DMS153 treated with DMSO at 0.1 percent for 48 hours (cell line): ENCODE measurements at regions not wholly inside any gene's neighbourhood (a gene's known extent, or its start where the extent isn't known, plus 50 kb on each side); places are given as distances from the start of the nearest gene placed in this dataset.

Source experiments
- DNase-seq: peaks from one replicate; lab custom pipeline; 2025; ENCODE audit not compliant: unreplicated experiment; lab: John Stamatoyannopoulos, UW

DNA sequence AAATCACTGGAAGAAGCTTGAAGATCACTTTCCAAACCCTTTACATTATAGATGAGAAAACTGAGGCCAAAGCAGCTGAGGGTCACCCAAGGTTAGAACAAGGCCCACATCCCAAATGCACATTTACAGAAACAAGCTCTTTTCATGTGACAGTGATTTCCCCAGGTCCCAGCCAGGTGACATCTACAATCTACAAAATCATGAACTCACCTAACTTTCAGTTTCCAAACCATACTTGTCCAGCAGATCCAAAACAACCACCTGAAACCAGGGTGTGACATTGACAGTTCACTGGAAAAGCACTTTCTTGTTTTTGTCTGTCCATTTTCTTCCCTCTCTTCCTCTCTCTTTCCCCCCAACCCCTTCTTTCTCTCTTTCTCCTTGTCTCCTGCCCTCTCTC is 132.2 kb upstream of the PRICKLE2 start:
- DNase-seq = no peak

DNA sequence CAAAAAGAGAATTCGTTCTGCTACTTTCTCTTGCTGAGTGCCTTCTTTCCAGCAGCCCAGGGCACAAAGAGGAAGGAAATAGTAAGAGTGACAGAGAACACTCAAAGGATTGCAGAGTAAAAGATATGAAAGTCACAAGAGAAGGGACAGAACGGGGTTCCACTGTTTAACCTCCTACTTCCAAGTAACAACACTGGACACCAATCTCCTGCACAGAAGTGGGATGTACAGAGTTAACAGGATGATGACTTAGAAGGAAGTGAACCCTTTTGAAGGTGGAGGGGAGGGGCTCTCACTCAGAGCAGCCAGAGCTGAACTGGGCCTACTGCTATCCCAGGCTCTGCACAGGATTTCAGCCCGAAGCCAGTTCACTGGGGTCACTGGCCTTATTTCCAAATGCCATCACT is 130.1 kb upstream of the PRICKLE2 start:
- DNase-seq = no peak

DNA sequence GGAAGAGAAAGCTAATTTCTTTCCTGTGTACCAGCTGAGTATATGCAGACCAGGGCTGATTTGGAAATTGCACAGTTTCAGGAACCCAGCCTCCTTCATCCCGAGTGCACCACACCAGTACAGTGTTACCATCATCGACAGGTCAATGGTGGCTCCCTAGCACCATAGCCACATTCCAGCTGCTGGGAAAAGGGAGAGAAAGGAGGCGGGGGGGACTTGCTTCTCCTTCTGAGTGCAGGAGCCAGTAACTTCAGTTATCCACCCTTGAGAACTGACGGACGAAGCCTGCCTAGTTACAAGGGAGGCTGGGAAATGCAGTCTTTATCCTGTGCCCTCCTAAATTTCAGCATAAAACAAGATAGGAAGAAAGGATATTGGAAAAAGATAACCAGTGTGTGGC is 129.7 kb upstream of the PRICKLE2 start:
- DNase-seq = no peak

DNA sequence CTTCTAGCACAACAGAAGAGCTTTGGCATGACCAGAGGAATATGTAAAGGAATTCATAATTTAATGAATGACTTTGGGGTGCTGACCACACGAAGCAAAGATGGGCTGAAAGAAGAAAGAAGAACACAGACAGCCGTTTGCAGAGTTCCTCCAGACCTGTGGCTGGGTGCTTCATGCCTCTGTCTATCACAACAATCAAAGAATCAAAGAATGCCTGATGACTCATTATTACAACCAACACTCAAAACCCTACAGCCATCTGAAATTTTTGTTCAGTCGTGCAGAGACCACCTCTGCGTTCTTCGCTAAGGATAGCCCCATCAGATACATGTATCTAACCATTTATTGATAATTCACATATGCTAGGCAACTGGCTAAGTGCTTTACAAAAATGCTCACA is 129.0 kb upstream of the PRICKLE2 start:
- DNase-seq = no peak

DNA sequence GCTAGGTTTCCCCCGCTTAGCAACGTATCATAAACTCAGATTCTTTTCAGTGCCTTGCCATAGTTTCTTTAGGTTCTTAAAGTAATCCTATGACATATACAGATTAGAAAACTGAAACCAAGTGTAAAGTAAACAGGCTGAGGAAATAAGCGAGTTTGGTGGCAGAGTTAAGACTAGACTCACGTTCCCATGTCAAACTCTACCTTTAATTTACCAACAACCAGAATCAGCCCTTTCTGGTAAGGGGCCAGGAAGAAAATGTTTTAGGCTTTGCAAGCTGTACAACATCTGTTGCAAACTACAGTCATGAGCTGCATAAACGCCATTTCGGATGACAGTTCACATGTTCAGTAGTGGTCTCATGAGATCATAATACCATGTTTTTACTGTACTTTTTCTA is 128.0 kb upstream of the PRICKLE2 start:
- DNase-seq = no peak

DNA sequence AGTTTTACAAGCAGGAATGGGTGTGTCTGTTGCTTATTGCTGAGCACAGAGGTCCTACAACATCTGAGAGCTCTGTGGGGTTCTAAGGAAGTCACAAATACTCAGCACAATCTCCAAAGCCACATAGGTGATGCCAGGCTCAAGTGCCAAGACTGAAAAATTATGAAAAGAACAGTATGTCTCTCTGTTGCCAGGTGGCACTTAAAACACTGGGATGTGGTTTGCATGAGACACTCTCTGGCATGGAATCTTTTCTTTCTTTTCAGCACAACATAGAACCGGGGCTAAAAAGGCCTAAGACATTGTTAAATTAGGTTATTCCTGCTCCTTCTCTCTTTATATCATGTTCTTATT is 127.3 kb upstream of the PRICKLE2 start:
- no peak for DNase-seq

DNA sequence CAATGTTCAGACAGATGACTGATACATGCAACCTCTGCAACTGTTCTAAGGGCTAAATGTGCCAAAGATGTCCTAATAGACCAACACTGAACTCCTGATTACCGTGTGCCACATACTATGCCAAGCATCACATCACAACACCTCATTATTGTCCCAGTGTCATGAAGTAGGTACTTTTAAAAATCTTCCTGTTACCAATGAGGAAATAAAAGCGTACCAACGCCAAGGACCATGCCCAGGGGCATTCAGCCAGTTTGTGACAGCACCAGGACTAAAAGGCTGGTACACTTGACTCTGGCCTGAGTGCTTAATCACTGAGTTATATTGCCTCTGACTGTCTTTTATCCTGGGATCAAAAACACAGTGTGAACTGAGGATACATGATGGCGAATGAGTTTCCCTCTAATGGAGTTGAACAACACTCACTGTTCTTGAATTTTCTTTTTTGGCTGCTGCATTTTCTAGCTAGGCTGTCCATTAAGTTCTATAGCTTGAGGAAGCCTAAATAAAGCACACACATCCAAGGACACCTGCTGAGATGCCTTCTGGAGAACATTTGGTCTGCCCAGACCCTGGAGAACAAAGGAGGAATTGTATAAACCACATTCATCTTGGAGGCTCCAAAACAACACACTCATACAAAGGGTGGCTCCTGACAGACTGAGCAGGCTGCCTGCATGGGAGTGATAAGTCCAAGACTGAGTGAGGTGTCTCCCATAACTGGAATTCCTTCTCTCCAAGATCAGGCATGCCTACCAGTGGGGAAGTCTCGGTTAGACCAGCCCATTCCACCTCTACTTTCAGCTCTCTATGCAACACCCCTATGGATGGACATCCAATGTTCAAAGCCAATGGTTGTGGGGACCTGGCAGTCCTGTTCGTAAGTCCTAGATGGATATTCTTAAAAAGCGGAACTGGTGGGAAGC is 126.7 kb upstream of the PRICKLE2 start:
- DNase-seq = no peak

DNA sequence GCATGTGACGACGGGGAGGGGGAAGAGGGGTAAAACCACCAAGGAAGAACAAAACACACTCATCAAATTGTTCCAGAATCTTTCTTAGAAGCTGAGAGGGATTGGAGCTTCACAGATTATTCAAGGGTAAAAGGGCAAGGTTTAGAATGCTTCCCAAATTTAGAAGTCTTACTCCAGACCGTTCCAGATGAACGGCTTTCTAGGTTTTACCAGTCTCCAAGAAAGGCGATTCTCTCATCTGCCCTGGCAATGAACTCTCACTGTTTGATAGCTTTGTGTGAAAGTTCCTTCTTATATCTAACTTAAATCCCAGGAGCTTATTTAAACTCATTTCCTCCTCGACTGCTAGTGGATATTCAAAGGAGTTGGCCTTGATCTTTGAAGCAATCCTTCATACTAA is 124.3 kb upstream of the PRICKLE2 start:
- DNase-seq = no peak

DNA sequence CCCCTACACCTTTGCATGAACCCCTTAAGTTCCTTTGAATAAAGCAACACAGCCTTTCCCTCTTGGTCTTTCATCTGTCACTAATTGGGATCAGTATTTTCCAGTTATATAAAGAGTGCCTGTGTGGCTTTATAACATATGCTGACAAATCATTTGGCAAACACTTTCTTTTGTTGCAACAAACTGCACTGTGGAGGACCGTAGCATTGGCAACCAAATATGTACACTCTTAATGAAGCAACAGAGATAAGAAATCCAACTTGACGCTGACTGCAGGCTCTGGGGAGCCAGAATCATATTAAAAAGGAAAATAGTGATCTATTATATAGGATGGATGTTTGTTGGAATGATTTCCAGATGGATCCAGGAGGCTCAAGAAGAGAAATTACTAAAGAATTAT is 120.1 kb upstream of the PRICKLE2 start:
- peak; percentile 2 for DNase-seq

DNA sequence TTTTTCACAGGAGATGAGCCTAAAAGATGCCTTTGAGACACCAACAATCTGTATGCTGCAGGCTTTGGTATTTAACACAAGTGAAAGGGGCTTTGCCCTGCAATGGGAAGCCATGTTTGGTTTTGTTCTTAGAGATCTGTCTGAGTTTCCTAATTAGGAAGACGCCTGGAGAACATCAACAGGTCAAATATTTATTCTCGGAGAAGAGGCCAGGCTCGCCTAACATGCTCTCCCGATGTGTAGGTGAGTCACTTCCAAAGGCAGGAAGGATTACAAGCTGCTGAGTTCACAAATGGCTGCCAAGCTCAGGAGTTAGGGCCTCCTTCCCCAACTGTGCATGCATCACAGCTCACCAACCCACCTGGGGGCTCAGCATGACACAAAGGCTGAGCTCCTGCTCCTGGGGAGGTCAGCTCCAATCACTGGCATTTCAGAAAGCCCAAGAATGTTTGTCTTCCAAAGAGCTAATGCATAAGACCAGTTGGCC is 119.5 kb upstream of the PRICKLE2 start:
- DNase-seq = no peak

DNA sequence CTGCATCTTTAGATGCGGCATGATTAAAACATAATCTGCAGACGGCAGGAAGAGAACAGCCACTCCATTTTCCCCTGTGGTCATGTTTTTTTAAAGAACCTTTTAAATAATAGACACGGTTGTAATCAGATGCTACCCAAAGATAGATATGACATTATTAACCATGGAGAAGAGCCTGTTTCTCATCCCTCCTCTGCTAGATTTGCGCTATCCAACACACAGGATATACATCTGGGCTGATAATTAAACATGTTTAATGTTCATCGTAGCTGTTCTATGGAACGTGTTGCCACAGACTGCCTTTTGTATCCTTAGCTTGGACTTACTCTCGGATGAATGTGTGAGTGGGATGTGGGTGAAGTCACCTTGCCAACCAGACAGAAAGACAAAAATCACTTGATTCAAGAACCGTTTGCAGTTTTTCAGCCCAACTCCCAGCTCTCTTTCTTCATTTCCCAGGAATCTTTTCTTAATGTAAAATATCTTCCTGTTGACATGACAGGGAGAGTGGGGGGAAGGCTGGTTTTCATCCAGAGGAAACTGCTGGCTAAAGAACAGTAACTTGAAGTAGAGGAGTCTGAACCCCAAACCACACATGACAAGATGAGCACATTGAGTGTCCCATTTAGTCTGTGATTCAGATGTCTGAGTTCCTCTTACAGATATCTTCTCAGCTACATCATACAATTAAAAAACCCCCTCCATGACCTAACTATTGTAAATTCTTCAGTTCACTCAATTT is 118.6 kb upstream of the PRICKLE2 start:
- DNase-seq = no peak

DNA sequence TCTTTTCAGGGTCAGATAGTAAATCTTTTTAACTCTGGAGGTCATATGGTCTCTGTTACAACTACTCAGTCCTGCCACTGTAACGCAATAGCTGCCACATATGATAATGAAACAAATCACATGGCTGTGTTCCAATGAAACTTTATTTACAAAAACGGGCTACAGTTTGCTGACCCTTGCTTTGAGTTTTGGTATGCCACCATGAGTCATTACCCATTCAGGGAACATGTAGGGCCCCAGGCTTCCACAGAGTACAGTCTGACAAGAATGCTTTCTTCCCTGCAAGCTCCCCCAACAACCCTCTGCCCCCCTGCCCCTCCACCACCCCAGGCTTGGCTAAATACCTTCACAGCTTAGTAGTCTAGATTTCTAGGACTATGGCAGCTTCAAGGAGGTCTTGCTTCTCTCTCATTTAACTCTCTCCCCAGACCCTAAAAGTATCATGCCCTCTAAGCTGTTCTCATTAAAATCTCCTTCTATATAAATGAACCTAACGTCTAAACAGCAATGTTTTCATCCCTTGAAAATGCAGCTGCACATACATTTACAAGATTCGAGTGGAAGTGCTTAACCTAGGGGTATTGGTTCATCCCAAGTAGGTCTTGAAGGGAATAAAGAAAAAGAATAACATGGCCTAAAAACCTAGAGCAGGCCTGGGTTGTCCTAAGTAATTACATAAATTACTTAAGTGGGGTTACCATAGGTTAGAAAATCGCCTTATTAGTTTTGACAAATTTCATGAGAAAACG is 117.8 kb upstream of the PRICKLE2 start:
- DNase-seq = no peak

DNA sequence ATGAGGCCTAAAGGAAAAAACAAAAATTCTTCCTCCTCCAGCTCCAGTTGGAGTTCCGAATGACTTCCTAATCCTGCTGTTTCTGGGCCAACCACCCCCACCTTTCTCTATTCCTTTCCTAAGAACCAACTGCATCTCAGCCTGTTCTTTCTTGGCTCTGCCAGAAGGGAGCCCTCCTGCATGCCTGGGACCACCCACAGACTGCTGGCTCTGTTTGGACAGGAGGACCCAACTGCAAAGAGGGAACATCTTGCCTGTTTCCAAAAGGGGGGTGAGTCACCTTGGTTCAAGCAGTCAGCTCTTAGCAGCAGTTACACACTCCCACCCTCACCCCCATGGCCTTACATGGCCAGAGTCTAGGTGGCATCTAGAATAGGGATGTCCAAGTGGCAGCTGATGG is 116.0 kb upstream of the PRICKLE2 start:
- no peak for DNase-seq

DNA sequence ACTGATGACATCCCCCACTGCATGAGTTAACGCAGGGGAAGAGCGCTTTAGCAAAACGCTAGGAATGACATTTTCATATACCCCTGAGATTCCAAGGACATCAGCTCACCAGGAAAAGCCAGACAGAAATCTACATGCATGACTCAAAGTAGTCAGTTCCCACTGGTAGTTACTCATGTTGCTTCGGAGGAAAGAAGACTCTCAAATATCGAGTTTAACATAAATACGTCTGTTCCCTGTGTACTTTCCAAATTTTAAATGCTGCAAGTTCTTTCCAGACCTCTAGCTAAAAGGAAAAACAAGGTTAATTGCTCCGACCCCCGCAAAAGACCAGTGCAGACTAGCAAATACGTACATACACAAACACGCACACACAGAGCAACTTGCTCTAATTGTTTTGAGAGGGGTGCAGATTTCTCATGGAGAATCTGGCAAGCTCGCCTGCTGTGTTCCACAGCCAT is 115.4 kb upstream of the PRICKLE2 start:
- DNase-seq = no peak

DNA sequence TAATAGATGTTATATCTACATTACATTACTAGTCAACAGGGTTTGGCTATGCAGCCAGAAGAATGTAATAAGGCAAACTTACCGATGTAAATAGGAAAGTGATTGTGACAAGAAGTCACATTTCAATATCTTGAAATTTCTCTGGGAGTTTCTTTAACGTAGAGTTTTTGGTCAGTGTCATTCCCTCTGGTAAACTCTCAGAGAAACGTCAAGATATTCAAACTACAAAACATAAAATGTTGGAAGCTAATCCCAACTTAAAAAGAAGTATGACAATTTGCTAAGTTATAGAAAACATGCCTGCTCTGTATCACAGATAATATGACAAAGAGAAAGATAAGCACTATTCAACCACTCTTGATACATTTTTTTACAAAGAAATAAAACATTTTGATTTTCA is 111.2 kb upstream of the PRICKLE2 start:
- no peak for DNase-seq

DNA sequence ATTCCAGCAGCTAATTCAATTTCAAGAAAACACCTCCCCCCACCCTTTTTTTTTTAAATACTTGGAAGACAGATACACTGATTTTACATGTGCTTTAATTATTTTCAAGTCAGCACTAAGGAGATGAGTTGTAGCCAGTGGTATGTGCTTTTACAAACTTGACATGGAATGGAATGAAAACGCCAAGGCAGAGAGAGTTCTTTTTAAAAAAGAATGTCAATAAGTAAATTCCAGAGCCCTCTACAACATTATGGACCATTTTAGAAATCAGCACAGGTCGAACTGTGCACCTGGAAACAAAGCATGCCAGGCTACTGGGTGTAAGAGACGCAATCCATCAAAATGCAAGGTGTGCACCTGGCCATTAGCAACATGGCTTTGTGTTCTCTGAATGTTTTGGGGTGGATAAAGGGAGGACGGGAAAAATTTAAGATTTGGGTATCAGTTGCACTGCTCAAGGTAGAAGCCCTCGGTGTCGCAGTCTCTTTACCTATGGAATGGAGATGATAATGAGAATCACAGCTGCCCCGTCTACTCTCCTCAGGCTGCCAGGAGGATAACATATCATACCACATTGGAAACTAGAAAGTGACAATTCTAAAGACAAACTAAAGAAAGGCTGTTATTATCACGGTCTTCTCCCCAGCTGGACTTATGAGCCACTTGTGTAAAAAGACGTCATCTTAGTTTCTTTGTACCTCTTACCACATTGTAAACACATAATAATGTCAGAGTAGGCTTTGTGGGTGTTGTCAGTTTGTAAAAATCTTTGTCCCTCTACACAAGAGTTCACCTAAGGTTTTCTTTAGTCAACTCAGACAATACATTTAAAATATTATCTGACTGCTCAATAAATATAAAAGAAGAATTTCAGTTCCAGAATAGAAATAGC is 107.4 kb upstream of the PRICKLE2 start:
- no peak for DNase-seq

DNA sequence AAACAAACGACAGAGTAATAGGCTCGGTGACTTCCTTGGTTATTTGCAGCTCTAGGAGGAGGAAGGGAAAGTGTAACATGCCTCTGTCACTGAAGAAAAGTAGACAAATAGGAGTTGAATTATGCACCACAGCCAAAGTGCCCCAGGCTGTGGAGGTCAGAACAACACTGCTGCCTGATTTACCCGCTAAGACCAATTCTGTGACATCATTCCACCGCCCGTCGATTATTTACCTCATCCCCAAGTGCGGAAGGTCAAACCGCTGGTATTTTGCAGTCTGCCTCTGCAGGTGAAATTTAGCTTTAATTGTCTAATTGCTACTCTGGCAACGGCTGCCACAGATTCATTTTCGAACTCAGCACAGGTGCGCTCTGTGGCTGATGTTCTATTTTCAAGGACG is 106.3 kb upstream of the PRICKLE2 start:
- no peak for DNase-seq

DNA sequence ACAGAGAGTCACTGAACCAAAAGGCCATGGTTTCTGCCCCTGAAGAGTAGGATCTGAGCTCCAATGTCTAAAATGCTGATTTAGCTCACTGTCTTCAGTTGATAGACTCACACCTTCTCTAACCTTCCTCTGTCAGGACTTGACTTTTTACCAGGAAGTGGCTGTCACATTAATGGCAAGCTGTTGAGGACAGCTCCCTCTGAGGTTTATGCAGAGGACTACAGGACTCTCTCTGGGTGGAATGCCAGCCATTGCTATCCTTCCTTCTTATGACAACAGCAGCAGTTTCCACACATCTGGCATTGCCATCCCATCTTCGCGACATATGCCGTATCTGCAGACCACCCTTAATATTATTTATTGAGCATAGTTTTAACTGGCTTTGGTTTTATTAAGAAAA is 103.8 kb upstream of the PRICKLE2 start:
- no peak for DNase-seq

DNA sequence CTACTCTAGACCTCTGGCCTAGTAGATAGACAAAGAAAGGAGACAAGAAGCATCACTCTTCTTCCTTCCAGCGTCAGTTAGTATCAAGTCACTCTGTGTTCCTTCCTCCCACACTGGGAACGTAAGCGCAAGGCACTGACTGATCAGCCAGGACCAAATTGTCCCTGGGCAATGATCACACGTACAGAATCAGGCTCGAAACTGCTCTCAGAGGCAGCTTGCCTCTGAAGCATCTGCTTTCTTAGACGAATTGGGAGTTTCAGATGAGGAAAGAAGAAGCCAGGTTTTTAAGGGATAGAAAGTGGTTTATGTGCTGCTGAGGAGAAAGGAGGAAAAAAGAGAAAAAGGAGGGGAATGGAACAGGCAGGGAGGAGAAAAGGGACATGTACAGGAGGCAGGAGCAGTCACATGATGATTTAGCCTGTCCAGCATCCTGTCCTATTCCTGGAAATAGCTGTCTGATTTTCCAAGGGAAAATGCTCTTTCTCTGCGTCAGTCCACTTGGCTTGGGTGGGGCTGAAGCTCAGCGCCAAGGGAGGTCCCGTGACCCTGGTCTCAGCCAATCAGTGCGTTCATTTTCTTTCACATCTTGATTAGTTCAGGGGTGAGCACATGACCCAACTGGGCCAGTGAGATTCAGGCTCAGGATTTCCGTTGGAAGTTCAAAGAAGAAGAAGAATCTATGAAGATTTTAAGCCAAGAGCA is 102.0 kb upstream of the PRICKLE2 start:
- no peak for DNase-seq

DNA sequence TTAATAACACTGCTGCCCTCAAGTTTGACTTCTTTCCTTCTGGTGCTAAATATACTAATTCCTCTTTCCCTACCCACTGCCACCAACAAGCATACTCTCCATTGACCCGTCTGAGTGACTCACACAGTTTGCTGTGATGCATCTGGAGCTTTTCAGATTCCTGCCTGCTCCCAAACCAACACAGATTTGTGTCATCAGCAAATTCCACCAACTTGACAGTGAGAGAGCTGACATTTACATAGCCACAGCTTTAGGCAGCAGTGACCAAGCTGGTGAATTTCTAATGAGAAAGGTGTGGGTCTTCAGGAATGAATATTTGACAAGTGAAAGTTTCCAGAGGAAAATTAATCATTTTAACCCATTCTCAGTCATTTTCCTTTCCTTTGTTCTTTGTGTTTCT is 96.5 kb upstream of the PRICKLE2 start:
- DNase-seq = no peak
